ENCODE measurements at regions not wholly inside any gene's neighbourhood (a gene's known extent, or its start where the extent isn't known, plus 50 kb on each side); places are given as distances from the start of the nearest gene placed in this dataset.

DNA sequence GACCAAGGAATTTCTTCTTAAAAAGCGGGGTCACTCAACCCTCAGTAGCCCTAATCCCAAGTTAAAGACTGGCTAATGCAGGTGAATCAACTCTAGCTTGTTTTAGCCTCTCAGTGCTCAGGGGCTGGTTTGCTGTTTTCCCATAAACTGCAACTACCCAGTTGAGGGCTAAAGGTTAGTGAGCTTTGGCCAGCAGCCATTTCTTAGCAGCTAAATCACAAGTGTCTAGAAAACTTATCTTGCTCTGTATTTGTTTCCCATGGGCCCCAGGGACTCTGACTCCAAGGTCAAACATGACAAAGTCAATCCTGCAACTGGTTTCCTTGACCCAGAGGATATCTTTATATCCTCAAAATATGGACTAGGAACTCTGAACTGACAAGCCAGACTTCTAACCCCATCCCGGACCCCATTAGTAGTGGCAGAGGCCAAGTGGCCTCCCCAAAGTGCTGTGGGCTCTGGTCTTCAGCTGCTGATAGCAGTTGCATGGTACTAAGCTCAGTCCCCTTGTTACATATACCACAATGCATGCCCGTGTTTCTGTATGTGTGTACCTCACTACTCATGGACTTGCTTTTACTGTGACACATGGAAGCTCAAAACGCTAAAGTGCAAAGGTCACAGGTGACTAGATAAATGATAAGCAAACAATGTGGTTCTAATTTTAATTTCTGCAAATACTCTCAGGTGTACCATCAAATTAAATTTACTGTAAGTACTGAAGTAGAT is 793.0 kb upstream of the IGFBP3 start:
- CTCF ChIA-PET: no interaction called here
- POLR2A ChIA-PET: no interaction called here

DNA sequence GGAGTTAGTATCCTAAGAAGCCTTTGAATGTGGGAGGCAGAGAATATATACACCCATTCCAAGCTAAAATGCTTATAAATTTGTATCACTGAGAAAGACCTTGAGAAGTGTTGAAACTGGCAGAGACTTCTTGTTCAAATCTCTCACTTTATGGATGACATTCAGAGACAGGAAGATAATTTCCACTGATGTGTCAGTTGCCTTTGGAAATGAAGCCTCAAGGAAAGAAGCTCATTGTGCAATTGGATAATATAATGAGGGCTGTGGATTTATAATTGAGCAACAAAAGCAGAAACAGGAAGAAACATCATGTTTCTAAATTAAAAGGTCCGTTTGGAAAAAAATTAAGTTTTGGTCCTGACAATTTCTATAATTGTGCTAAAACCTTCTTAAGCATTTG is 789.9 kb upstream of the IGFBP3 start:
- CTCF ChIA-PET: no interaction called here

DNA sequence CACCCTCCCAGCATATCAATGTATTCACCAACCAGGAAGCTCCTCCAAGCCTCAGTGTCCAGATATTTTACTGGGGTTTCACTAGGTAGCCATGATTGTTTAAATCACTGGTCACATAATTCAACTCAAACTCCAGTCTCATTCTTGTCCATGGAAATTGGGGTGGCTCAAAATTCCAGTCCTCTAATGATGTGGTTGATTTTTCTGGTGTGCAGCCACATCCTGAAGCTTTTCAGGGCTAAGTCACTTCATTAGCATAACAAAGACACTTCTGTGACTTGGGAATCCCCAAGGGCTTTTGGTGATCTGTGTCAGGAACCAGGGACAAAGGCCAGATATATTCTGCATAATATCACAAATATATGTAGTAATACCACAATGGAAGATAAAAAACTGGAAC is 786.9 kb upstream of the IGFBP3 start:
- ChIA-PET POLR2A (no interaction called here), CTCF (no interaction called here)

More for the DNA sequence above, 789.9 kb upstream of the IGFBP3 start:
- POLR2A ChIA-PET: no interaction called here

DNA sequence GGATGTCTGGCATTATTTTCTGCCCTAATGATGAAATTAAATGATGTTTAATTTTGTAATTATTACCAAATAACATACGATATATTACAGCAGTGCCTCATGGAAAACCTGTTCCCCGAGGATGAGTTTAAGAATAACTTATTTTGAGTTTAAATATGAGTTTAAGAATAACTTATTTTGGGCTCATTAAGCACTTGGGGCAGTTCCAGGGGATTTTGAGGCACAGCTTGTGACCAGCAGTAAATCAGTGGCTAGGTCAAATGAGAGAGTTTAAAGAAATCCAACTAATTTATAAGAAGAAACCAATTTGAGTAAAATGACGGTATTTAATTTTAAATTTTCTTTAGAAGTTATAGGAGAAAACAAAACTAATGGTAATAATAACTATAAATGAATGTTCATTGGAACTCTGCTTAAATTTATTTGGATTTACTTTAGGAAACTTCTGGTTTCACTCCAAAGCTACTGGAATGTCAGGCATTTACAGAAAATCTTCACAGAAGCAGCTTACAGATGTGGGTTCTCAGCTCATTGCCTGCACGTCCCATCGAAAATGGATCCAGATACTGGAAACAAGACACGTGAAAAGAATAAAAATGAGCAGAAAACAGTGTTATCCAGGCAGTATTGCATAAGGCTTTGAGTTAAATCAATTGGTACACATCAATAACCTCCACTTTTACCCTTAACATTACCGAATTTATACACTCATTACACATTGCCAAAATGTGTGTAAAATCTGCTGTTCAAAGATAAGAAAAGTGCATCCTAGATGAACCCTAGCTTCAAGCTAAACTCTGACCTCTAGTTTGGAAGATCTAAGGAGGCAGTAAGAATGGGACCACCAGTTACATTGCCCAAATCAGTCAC is 784.5 kb upstream of the IGFBP3 start:
- CTCF ChIA-PET: no interaction called here

DNA sequence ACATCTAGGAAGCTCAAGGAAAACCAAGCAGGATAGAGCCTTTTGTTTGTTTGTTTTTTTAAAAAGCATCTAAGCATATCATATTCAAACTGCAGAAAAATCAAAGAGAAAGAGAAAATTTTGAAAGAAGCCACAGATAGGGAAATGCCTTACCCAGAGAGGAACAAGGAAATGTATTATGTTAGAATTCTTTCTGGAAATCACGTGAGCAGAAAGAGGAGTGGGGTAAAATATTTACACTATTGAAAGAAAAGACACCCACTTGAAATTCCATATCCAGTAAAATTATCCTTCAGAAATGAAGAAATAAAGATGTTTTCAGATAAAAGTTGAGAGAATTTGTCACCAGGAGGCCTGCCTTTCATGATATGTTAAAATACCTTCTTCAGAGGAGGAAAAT is 775.7 kb upstream of the IGFBP3 start:
- CTCF ChIA-PET: no interaction called here
- POLR2A ChIA-PET: no interaction called here

More for the DNA sequence above, 784.5 kb upstream of the IGFBP3 start:
- POLR2A ChIA-PET: no interaction called here

DNA sequence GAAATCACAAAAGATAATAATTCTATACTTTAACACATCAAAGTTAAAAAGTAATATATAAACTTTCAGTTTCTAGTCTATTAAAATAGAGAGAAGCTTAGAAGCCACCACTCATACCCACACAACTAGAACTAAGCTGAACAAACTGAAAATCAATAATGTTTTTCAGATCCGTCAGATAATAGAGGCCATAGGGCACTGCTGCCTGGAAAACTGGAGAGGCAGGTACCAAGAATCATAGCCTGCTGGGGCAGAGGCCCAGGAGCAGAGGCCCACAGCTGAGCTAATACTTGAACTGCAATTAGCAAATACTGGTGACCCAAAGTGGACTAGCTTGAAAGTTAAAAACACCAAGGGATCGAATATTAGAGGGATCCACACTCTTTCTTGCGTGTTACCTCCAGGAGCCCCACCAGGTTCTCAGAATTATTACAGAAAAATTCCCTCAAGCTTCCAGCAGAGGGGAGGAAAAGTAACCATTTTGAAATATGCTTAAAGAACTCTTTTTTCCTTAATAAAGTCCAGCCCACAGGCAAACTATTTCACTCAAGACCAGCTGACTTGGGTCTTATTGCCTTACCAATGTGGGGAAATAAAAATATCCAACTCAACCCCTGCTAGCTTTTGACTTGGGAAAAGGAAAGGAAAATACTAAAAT is 774.1 kb upstream of the IGFBP3 start:
- CTCF ChIA-PET: no interaction called here
- POLR2A ChIA-PET: interaction anchor here (1.1 kb wide), 1 partner anchor 545 kb away, joined by 11 read pairs; no protein-coding TSS in a partner anchor

DNA sequence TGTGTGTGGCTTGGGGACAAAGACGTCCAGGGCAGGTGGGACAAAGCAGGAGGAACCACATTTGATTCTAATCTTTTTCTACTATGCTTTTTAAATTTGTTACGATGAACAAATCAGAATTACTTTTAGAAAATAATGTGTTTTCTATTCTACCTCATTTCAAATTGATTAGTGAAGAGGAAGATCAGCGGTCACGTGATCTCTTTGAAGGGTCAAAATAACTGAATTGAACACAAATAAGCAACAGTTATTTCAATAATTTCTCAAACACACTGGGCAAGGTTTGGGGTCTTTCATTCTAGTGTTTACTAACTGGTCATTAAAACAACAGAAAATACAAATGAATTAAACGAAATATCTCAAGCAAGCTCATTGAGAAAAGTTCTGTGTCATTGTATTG is 773.0 kb upstream of the IGFBP3 start:
- ChIA-PET CTCF (no interaction called here), POLR2A (no interaction called here)

DNA sequence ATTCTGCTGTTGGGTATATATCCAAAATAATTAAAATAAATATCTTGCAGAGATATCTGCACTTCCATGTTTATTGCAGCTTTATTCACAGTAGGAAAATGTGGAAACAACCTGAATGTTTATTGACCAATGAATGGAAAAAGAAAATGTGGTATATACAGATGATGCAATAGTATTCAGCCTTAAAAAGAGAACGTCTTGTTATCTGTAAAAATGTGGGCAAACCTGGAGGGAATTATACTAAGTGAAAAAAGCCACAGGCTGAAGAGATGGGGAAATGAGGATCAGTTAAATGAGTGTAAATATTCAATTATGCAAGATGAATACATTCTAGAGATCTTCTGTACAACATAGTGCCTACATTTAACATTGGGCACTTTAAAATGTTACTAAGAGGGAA is 766.1 kb upstream of the IGFBP3 start:
- POLR2A ChIA-PET: no interaction called here
- CTCF ChIA-PET: no interaction called here

DNA sequence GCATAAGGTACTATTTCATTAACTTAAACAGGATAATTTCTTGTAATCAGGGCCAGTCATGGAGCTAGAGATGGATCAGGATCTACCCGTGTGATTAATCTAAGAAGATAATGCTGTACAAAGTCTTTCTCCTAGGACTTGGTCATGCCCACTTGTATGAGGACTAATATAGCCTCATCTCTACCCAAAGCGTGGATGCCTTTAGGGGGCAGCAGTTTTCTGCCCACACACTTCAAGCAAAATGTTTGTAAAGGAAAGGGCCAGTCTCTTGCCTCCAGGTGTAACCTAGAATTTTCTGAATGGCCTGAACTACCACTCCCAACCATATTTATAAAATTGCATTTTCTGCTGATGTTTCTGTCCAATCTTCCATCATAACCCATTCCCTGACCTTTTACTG is 764.0 kb upstream of the IGFBP3 start:
- ChIA-PET CTCF (no interaction called here), POLR2A (no interaction called here)

DNA sequence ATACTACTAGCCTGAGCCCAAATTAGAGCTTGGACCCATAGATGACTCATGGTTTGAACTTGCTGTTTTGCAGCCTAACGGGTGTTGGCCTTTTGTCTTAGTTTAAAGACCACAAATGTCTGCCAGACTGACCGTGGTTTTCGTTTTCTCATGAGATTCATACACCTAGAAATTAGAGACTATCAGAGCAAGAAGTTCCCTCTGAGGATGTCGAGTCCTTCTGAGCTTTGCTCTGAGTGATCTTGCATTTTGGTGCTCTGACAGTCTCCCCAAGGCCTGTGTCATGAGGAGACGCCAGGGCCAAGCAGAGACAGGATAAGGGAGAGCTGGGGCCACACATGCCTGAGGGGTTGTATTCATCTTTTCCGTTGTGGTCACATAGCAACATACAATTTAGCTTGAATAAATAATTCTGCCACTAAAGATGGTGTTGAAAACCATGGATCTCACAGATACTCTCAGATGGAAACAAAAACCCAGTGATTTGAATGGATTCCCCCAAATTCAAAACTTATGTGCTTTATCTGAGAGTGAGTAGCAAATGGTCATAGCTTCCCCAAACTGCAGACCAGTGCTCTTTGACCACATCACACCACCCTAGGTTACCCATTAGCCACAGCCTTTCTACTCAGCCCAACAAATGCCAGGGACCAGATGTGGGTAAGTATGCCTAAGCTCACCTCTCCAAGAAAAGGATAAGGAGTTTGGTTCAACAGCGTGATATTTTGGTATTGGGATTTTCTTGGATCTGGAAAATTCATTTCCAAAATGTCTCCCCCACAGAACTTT is 762.0 kb upstream of the IGFBP3 start:
- POLR2A ChIA-PET: no interaction called here
- CTCF ChIA-PET: no interaction called here

DNA sequence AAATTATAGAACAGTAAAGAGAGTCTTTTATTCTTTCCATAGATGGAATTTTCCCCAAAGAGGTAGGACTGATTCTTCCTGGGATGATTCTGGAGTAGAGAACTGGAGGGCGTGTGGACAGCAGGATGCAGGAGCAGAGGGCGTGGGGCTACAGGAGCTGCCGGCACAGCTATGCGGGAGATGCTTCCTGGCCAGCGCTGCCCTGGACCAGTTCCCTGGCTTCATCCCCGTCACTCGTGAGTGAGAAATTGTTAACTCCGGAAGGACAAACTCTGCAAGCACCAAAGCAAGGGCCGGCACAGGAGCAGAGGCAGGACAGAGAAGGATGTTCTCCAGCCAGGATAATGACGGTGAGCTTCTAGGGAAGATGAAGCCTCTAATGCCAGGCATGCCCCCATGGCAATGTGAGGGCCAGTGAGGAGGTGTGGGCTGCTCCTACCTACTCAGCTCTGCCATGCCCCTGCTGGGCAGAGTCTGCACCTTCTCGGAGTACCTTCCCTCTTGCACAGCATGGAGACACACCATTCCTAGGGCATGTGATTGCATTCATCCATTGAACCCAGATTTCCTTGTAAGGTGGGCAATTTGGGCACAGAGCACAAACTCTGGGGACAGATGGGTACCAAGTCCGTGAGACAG is 760.9 kb upstream of the IGFBP3 start:
- ChIA-PET CTCF (no interaction called here), POLR2A (no interaction called here)

DNA sequence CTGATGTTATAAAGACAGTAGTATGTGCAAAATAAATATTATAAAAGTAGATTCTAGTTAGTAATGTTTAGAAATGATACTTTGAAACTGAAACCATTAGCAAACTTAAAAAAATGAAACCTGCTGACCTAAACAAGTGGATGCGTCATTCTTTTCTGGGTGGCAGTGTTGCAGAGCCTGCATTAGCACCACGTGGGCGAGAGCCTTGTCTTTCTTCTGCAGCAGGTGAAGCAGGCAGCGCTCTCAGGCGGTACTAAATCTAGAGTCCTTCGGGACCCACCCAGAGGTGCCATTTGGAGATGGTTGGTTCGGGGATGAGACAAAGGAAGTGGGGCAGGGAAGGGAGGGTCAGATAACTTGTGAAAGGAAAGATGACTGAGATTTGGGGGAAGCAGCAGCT is 759.1 kb upstream of the IGFBP3 start:
- CTCF ChIA-PET: no interaction called here
- POLR2A ChIA-PET: no interaction called here

DNA sequence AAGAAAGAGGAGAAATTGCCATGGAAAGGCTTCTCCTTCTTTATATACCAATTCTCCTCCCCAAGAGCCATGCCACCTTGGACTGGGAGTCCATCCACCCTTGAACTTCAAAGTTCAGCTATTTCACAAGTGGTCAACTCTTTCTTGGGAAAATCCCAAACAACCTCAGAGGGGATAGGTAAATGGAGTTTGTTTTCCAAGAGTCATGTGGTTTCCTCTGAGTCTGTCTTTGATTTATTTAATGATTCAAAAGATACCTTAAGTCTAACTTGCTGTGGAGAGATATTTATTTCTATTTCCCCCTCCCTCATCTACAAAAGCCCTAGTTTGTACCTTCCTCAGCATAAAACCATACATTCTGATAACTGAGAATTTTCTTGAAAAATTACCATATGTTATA is 758.6 kb upstream of the IGFBP3 start:
- POLR2A ChIA-PET: no interaction called here
- CTCF ChIA-PET: no interaction called here

DNA sequence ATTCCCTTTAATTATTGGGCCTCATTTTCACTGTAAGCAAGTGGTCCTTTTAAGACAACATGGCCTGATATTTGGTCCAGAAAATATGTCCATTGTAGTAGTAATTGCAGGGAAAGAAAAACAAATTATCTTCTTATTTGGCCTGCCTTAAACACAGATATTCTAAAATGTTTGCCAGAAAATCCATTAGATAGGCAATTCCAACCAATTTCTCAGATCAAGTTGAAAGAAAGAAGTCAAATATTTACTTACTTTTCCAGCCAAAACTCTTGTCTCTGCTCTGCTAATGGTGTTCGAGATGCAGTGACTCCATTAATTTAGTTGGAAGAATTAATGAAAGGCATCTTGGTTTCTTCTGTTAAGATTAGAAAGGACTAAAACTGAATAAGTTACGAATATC is 757.3 kb upstream of the IGFBP3 start:
- CTCF ChIA-PET: no interaction called here
- POLR2A ChIA-PET: no interaction called here

DNA sequence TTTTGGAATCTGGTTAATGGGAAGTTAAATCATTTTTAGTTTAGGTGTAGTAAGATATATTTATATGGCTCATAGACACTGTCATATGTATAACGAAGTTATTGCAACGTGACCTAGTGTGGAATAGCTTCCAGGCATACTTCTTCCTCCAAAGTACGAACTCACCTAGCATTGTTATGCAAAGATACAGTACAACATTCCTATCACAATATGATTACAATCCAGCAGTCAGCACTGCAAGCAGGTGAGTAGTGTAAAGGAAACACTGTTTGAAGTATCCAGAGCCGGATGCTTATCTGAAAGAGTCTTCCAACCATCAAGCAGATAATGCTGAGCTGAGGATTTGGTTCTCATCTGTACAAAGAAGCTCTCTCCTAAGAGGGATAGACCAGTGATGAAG is 754.4 kb upstream of the IGFBP3 start:
- ChIA-PET POLR2A (no interaction called here), CTCF (no interaction called here)

DNA sequence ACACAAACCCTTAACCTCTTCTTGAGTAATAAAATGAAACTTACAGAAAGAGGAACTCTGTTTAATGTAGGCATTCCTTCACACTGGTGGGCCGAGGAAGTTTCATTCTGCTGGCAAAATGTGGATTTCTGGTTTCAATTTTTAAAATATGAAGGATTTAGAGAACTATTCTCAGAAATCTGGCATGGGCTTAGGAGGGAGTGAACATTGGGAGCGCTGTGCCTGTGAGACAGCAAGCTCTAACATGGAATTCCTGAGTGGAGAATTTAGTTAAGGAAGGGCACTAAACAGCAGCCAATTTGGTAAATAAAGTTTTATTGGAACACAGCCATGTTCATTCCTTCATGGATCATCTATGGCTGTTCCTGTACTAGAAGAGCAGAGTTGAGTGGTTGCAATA is 751.8 kb upstream of the IGFBP3 start:
- ChIA-PET POLR2A (no interaction called here), CTCF (no interaction called here)

DNA sequence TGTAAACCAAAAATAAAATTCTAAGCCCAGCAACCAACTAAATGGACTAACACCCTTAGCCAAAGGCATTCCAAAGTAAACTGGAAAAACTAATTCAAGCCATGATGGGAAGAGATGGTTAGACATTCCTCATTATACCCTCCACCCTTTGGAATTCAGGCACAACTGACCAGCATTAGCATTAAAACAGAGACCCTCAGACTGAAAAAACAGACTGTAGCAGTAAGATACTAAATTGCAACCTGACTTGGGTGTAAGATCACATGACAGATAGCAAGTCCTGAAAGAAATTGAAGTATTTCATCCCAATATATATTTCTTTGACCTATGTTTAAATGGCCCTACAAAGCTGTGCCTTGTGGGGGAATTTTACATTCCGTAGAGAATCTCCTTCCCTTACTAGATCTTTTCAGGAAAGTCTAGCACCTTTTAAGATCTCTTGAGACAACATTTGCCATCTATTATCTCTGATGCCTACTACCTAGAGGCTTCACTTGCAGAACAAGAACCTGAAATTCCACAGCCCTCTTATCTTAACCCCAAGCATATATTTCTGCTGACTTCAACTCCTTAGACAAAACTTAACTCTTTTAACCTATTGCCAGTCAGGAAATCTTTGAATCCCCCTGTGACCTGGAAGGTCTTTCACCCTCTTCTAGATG is 750.2 kb upstream of the IGFBP3 start:
- ChIA-PET POLR2A (no interaction called here), CTCF (no interaction called here)

DNA sequence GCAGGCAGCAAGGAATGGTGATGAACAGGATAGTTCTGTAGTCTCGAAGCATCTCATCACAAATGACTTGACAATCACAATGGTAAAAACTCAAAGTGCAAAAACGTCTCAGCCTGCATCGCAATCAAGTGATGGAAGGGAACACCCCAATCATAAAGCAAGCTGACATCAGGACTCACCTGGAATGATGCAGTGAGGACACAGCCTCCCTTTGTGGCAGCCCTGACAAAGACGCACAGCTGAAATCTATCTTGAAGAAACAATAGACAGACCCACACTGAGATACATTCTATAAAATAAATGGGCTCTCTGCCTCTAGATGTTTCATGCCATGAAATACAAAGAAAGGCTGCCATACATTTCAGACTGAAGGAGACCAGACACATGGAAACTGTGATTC is 748.0 kb upstream of the IGFBP3 start:
- ChIA-PET POLR2A (no interaction called here), CTCF (no interaction called here)

DNA sequence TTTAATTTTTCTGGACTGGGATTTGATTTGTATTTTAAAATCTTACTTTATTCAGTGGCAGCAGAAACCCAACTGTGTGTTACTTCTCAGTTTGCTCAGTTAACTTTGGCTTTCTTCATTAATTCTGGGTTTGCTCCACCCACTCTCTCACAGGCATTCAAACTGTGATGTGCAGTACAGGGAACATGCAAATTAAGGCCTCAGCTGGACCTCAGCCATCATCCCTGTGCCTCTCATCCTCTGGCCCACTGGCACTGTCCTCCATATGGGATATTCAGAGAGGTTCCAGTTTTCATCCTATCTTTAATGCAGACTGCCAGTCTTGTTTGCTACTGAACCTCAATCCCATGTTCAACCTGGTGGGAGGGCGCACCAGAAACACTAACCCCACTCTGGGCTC is 743.4 kb upstream of the IGFBP3 start:
- ChIA-PET CTCF (no interaction called here), POLR2A (no interaction called here)

DNA sequence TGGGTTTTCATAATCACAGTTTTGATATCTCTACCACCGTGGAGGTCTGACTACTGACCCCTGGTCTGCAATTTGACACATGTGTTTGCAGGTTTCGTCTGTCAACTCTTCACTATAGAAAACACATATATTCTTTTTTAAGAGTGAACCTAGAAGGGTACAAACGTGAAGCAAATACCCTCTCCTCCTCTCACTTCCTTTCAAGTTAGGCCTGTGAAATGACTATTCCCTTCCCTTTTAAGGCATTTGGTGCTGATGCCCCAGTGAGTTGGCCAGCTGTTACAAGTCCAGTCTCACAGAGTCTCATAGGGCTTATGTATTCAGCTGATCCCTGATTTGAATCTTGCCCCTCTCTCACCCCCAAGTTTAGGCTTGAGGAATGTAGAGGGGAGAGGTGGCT is 742.0 kb upstream of the IGFBP3 start:
- POLR2A ChIA-PET: no interaction called here

More for the DNA sequence above, 742.0 kb upstream of the IGFBP3 start:
- CTCF ChIA-PET: no interaction called here

Measured in activated CD8-positive, alpha-beta memory T cell treated with anti-CD3 and anti-CD28 coated beads for 36 hours (primary cell).